OCI-LY3 (cell line): ENCODE measurements at regions not wholly inside any gene's neighbourhood (a gene's known extent, or its start where the extent isn't known, plus 50 kb on each side); places are given as distances from the start of the nearest gene placed in this dataset.

Experiments used
- H2AFZ ChIP-seq: fragments of 200-600, 300-600 bp; shearing (Covaris generic); 2 replicates; pipeline ENCODE4 v1.6.0; 2014; ENCODE audit warnings: antibody characterized with exemption, low read depth, low read length
- H3K27ac ChIP-seq: fragments of 200-600, 300-600 bp; sonication (generic); 2 replicates; pipeline ENCODE4 v1.5.1; 2014; ENCODE audit warnings: mild to moderate bottlenecking, low read length, moderate library complexity, mixed read lengths
- H3K27me3 ChIP-seq: fragments of 200-600, 300-600 bp; sonication (generic); 2 replicates; pipeline ENCODE4 v1.6.1; 2014; ENCODE audit warnings: low read depth, low read length, mixed read lengths
- H3K36me3 ChIP-seq: fragments of 200-600, 300-600 bp; sonication (generic); replicated peaks from 2 replicates; pipeline ENCODE3; 2014; ENCODE audit warnings: low read depth, low read length, mixed read lengths
- H3K4me1 ChIP-seq: fragments of 300-600, 200-600 bp; sonication (generic); 2 replicates; pipeline ENCODE4 v1.6.1; 2014; ENCODE audit warnings: low read length, mixed read lengths
- H3K4me2 ChIP-seq: fragments of 200-600, 300-600 bp; sonication (generic); 2 replicates; pipeline ENCODE4 v1.6.1; 2014; ENCODE audit warnings: low read length, mixed read lengths
- H3K4me3 ChIP-seq: fragments of 300-600, 200-600 bp; sonication (generic); 2 replicates; pipeline ENCODE4 v1.5.1; 2014; ENCODE audit warnings: antibody characterized with exemption, mild to moderate bottlenecking, low read length, moderate library complexity
- H3K79me2 ChIP-seq: fragments of 300-600, 200-600 bp; shearing (Covaris generic); 2 replicates; pipeline ENCODE4 v1.6.1; 2014; ENCODE audit warnings: mild to moderate bottlenecking, low read length, mixed read lengths
- H3K9ac ChIP-seq: fragments of 300-600, 200-600 bp; shearing (Covaris generic); 2 replicates; pipeline ENCODE4 v1.6.0; 2014; ENCODE audit warnings: mild to moderate bottlenecking, low read length, moderate library complexity
- H3K9me3 ChIP-seq: fragments of 200-600, 300-600 bp; shearing (Covaris generic); 2 replicates; pipeline ENCODE4 v1.6.1; 2014; ENCODE audit warnings: low read length, mixed read lengths; ENCODE audit not compliant: insufficient read depth
- H4K20me1 ChIP-seq: fragments of 200-600, 300-600 bp; sonication (generic); 2 replicates; pipeline ENCODE4 v1.6.1; 2016; ENCODE audit warnings: low read length, mixed read lengths; ENCODE audit not compliant: insufficient read depth
- EZH2phosphoT487 ChIP-seq: fragments of 200-600 bp; shearing (Covaris generic); IDR thresholded peaks from 2 replicates; pipeline ENCODE4 v1.6.1; 2018; ENCODE audit warnings: antibody characterized with exemption, mixed run types, low read depth
- TF ChIP-seq, protein P1 (sequence below): fragments of 200-600, 300-600 bp; sonication (generic); IDR thresholded peaks from 2 replicates; pipeline ENCODE4 v1.5.1; 2014; ENCODE audit warnings: antibody characterized with exemption, low read length, low read depth

DNA sequence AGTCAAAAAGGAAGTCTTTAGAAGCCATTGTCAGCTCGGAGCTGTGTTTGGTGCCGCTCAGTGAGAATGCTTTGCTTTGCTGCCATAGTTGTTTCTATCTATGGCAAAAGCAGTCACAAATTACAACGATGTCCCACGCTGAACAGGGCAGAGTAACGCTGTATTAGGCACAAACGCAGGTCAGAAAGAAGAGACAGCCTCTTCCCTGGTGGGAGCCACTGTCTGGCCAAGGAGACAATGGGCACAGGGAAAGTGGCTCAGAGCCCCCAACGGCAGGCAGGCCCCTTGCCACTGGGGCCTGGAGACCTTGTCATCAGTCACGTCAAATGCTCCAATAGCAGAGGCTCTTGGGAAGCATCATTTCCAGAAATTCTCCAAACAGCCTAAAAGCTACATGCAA, 244.2 kb downstream of the TEX29 start:
- Histone ChIP-seq H3K9ac (no peak overlapping the region), H3K36me3 (no peaks in the 10 kb centered on the region), H4K20me1 (no peaks in the 10 kb centered on the region), H3K27me3 (no peaks in the 10 kb centered on the region), H3K79me2 (no peaks in the 10 kb centered on the region), H3K4me3 (no peak overlapping the region), H3K4me2 (no peak overlapping the region), H2AFZ (no peak overlapping the region), H3K9me3 (no peaks in the 10 kb centered on the region), H3K27ac (no peak overlapping the region), H3K4me1 (no peaks in the 10 kb centered on the region)
- TF ChIP-seq, protein P1, sequence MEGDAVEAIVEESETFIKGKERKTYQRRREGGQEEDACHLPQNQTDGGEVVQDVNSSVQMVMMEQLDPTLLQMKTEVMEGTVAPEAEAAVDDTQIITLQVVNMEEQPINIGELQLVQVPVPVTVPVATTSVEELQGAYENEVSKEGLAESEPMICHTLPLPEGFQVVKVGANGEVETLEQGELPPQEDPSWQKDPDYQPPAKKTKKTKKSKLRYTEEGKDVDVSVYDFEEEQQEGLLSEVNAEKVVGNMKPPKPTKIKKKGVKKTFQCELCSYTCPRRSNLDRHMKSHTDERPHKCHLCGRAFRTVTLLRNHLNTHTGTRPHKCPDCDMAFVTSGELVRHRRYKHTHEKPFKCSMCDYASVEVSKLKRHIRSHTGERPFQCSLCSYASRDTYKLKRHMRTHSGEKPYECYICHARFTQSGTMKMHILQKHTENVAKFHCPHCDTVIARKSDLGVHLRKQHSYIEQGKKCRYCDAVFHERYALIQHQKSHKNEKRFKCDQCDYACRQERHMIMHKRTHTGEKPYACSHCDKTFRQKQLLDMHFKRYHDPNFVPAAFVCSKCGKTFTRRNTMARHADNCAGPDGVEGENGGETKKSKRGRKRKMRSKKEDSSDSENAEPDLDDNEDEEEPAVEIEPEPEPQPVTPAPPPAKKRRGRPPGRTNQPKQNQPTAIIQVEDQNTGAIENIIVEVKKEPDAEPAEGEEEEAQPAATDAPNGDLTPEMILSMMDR = no peak
- TF ChIP-seq EZH2phosphoT487 = no peak

DNA sequence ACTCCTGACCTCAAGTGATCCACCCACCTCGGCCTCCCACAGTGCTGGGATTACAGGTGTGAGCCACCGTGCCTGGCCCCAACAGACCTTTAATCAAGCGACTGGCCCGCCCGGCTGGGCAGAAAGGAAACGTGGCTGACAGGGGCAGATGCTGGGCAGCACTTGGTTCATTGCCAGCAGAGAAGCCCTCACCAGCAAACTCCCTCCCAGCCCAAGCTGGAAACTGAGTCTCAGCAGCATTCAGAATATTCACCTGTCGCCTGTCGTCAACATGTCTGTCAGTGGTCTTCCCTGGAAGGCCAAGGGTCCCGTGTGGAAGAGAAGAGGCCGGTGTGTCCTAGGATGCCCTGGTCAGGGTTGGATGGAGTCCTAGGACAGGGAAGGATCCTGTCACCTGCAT, 245.0 kb downstream of the TEX29 start:
- Histone ChIP-seq H3K36me3 (no peaks in the 10 kb centered on the region), H3K4me1 (no peaks in the 10 kb centered on the region), H3K9me3 (no peaks in the 10 kb centered on the region), H3K4me3 (no peak overlapping the region), H3K27me3 (no peaks in the 10 kb centered on the region), H3K79me2 (no peaks in the 10 kb centered on the region), H3K9ac (no peak overlapping the region), H4K20me1 (no peaks in the 10 kb centered on the region), H2AFZ (no peak overlapping the region), H3K4me2 (no peak overlapping the region), H3K27ac (no peak overlapping the region)
- TF ChIP-seq EZH2phosphoT487 = no peak
- TF ChIP-seq, protein P1 = no peak

DNA sequence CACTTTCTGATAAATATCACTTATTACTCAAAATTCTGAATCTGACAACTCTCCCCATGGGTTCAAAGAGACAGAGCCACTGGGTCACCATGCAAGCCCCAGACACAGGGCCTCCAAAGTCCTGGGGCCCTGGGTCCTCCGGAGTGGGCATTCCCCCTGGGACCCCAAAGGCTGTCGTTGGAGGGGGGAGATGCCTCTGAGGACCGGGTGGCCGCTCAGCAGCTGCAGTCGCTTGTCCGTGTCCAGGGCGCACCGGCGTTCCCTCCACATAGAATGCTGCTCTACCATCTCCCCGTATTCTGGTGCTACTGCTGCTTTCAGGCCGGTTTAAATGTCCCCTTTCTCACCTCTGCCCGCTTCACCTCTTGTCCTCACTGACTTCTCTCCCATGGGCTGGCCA, 246.1 kb downstream of the TEX29 start:
- Histone ChIP-seq H3K4me1 (no peaks in the 10 kb centered on the region), H3K27me3 (no peaks in the 10 kb centered on the region)

DNA sequence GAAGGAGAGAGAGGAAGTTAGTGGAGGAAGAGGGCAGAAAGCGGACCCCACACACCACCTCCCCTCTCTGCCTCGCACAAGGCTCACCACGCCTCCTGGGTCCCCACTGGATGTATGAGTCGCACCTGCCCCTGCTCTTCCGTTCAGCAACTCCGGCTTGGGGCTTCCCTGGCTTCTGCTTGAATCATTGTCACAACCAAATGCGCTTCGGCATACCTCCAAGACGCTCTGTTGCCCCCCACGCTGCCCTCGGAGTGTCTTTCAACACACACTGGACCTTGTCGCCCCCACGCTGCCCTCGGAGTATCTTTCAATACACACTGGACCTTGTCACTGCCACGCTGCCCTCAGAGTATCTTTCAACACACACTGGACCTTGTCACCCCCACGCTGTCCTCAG, 247.2 kb downstream of the TEX29 start:
- no peak overlapping the region for H2AFZ ChIP-seq
- H3K4me2 ChIP-seq = no peak overlapping the region
- no peak for TF ChIP-seq EZH2phosphoT487
- TF ChIP-seq, protein P1 = no peak
- no peaks in the 10 kb centered on the region for H3K79me2 ChIP-seq
- no peaks in the 10 kb centered on the region for H3K4me1 ChIP-seq
- no peak overlapping the region for H3K9ac ChIP-seq
- no peaks in the 10 kb centered on the region for H3K9me3 ChIP-seq
- no peaks in the 10 kb centered on the region for H4K20me1 ChIP-seq
- no peaks in the 10 kb centered on the region for H3K36me3 ChIP-seq
- no peaks in the 10 kb centered on the region for H3K27me3 ChIP-seq
- H3K27ac ChIP-seq = no peak overlapping the region
- H3K4me3 ChIP-seq = no peak overlapping the region

More for the DNA sequence above, 246.1 kb downstream of the TEX29 start:
- no peak for TF ChIP-seq EZH2phosphoT487
- TF ChIP-seq, protein P1 = no peak
- H3K36me3 ChIP-seq = no peaks in the 10 kb centered on the region
- H2AFZ ChIP-seq = no peak overlapping the region
- no peak overlapping the region for H3K4me3 ChIP-seq
- no peaks in the 10 kb centered on the region for H3K9me3 ChIP-seq
- no peaks in the 10 kb centered on the region for H4K20me1 ChIP-seq
- H3K79me2 ChIP-seq = no peaks in the 10 kb centered on the region
- H3K9ac ChIP-seq = no peak overlapping the region
- no peak overlapping the region for H3K4me2 ChIP-seq
- H3K27ac ChIP-seq = no peak overlapping the region
